HUES48 (cell line): ENCODE measurements at regions not wholly inside any gene's neighbourhood (a gene's known extent, or its start where the extent isn't known, plus 50 kb on each side); places are given as distances from the start of the nearest gene placed in this dataset.
A peak's percentile ranks its signal among the peaks of the same experiment; 100 is the strongest.

Experiments
- H3K27ac ChIP-seq: one replicate; pipeline ENCODE4 v1.7.0; 2013; ENCODE audit warnings: low read depth, low read length, inconsistent platforms
- H3K27me3 ChIP-seq: 2 replicates; pipeline ENCODE4 v1.6.1; 2013; ENCODE audit warnings: mild to moderate bottlenecking, low read length; ENCODE audit not compliant: control insufficient read depth, insufficient read depth
- H3K36me3 ChIP-seq: 2 replicates; pipeline ENCODE4 v1.6.1; 2013; ENCODE audit warnings: low read length; ENCODE audit not compliant: control insufficient read depth, insufficient read depth
- H3K4me1 ChIP-seq: 2 replicates; pipeline ENCODE4 v1.6.1; 2013; ENCODE audit warnings: mild to moderate bottlenecking, low read length; ENCODE audit not compliant: control insufficient read depth, insufficient read depth
- H3K4me3 ChIP-seq: 2 replicates; pipeline ENCODE4 v1.5.1; 2013; ENCODE audit warnings: mild to moderate bottlenecking, low read depth, low read length
- H3K9ac ChIP-seq: 2 replicates; pipeline ENCODE4 v1.6.1; 2013; ENCODE audit warnings: mild to moderate bottlenecking, low read depth, low read length, moderate library complexity
- H3K9me3 ChIP-seq: 2 replicates; pipeline ENCODE4 v1.6.1; 2013; ENCODE audit warnings: low read length; ENCODE audit not compliant: control insufficient read depth, insufficient read depth

GRCh38 chr21:27024971-27025370 is 58.1 kb upstream of the ADAMTS5 start:
- Histone ChIP-seq H3K36me3 (no peaks in the 10 kb centered on the region), H3K4me1 (peaks cover 30% of the 10 kb centered on the region), H3K9me3 (no peaks in the 10 kb centered on the region), H3K4me3 (no peak overlapping the region; the same call in 1 of the 2 replicates), H3K27me3 (no peaks in the 10 kb centered on the region), H3K9ac (no peak overlapping the region), H3K27ac (peak overlapping the region; percentile 37)

GRCh38 chr21:27024301-27024700 is 57.4 kb upstream of the ADAMTS5 start:
- Histone ChIP-seq H3K4me1 (peaks cover 35% of the 10 kb centered on the region), H3K27ac (peak overlapping the region; percentile 14), H3K9me3 (no peaks in the 10 kb centered on the region), H3K27me3 (no peaks in the 10 kb centered on the region), H3K36me3 (no peaks in the 10 kb centered on the region), H3K9ac (no peak overlapping the region), H3K4me3 (no peak overlapping the region; the same call in 1 of the 2 replicates)

GRCh38 chr21:27023186-27023585 is 56.3 kb upstream of the ADAMTS5 start:
- Histone ChIP-seq H3K9me3 (no peaks in the 10 kb centered on the region), H3K4me1 (peaks cover 44% of the 10 kb centered on the region), H3K36me3 (no peaks in the 10 kb centered on the region), H3K27ac (no peak overlapping the region), H3K27me3 (no peaks in the 10 kb centered on the region), H3K4me3 (no peak overlapping the region), H3K9ac (no peak overlapping the region)

- no peaks in the 10 kb centered on the region for H3K36me3 ChIP-seq
- H3K27me3 ChIP-seq, result no peaks in the 10 kb centered on the region
- H3K9ac ChIP-seq, result no peak overlapping the region
- no peak overlapping the region for H3K4me3 ChIP-seq
- H3K9me3 ChIP-seq, result no peaks in the 10 kb centered on the region
- H3K4me1 ChIP-seq, result peaks cover 49% of the 10 kb centered on the region
- no peak overlapping the region for H3K27ac ChIP-seq
Observed at GRCh38 chr21:27021801-27022200, 54.9 kb upstream of the ADAMTS5 start.

- Histone ChIP-seq H3K27ac (no peak overlapping the region), H3K9ac (no peak overlapping the region), H3K27me3 (no peaks in the 10 kb centered on the region), H3K4me3 (no peak overlapping the region), H3K36me3 (no peaks in the 10 kb centered on the region), H3K9me3 (no peaks in the 10 kb centered on the region), H3K4me1 (peaks cover 42% of the 10 kb centered on the region)
Observed at GRCh38 chr21:27021046-27021445, 54.2 kb upstream of the ADAMTS5 start.

- H3K27ac ChIP-seq, result no peak overlapping the region
- no peak overlapping the region for H3K9ac ChIP-seq
- H3K27me3 ChIP-seq, result no peaks in the 10 kb centered on the region
- H3K4me1 ChIP-seq, result peaks cover 24% of the 10 kb centered on the region; the same call in 1 of the 2 replicates
- no peaks in the 10 kb centered on the region for H3K36me3 ChIP-seq
- H3K9me3 ChIP-seq, result no peaks in the 10 kb centered on the region
- no peak overlapping the region for H3K4me3 ChIP-seq
Observed at GRCh38 chr21:27017246-27017645, 50.4 kb upstream of the ADAMTS5 start.
